Gastroesophageal sphincter (tissue), 3 donors: ENCODE measurements at regions not wholly inside any gene's neighbourhood (a gene's known extent, or its start where the extent isn't known, plus 50 kb on each side); places are given as distances from the start of the nearest gene placed in this dataset.

Source experiments
- CTCF ChIP-seq, 4 experiments: fragments of 200-600 bp in 2 of 4; fragments of 450-650 bp in 2 of 4; sonication (generic) in 1 of 4; IDR thresholded peaks; one replicate each; pipeline ENCODE4 v1.5.1; 2017 to 2019; ENCODE audit warnings: antibody characterized with exemption in 4 of 4, mild to moderate bottlenecking in 2 of 4, moderate library complexity in 2 of 4
- POLR2A ChIP-seq, 2 donors: fragments of 450-650 bp; IDR thresholded peaks; one replicate each; pipeline ENCODE4 v1.6.1; 2017; ENCODE audit warnings: antibody characterized with exemption in 2 of 2, mild to moderate bottlenecking in 2 of 2, moderate library complexity in 1 of 2
- POLR2AphosphoS5 ChIP-seq: sonication (generic); formaldehyde crosslinking; IDR thresholded peaks from one replicate; pipeline ENCODE4 v1.6.1; 2017; ENCODE audit warnings: antibody characterized with exemption

- TF ChIP-seq CTCF (IDR thresholded peaks at IDR 0.05), result no peak
- no peak for TF ChIP-seq POLR2AphosphoS5
- no peak for TF ChIP-seq POLR2A (IDR thresholded peaks at IDR 0.05)
These were observed 118.5 kb upstream of the COL5A2 start for GRCh38 chr2:189298038-189298437.
